ENCODE measurements at regions not wholly inside any gene's neighbourhood (a gene's known extent, or its start where the extent isn't known, plus 50 kb on each side); places are given as distances from the start of the nearest gene placed in this dataset.

DNA sequence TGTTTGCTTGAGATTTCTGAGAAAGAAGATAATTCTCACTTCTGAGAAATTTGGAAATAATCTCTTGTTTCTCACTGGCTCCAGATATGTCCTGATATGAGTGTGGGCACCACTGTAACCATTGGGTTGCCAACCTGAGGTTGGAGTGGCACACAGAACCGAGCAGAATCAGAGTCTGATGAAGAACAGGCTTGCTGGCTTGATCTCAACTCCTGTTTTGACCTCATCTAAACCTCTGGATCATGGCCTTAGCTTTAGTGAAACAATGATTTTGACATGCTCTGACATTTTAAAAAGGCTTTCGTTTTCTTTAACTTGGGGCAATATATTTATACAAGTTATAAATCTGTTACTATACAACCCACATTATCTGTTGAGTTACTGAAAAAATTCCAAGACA, 548.0 kb downstream of the IRS1 start:
- Histone ChIP-seq H3K4me3 (no peak overlapping the region), H3K27ac (no peak overlapping the region)
- DNase-seq (ENCODE audit: low spot score) = no peak
- TF ChIP-seq, protein P1, sequence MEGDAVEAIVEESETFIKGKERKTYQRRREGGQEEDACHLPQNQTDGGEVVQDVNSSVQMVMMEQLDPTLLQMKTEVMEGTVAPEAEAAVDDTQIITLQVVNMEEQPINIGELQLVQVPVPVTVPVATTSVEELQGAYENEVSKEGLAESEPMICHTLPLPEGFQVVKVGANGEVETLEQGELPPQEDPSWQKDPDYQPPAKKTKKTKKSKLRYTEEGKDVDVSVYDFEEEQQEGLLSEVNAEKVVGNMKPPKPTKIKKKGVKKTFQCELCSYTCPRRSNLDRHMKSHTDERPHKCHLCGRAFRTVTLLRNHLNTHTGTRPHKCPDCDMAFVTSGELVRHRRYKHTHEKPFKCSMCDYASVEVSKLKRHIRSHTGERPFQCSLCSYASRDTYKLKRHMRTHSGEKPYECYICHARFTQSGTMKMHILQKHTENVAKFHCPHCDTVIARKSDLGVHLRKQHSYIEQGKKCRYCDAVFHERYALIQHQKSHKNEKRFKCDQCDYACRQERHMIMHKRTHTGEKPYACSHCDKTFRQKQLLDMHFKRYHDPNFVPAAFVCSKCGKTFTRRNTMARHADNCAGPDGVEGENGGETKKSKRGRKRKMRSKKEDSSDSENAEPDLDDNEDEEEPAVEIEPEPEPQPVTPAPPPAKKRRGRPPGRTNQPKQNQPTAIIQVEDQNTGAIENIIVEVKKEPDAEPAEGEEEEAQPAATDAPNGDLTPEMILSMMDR (IDR thresholded peaks at IDR 0.05) = no peak

- TF ChIP-seq, protein P1 (IDR thresholded peaks at IDR 0.05) = no peak
- H3K4me3 ChIP-seq = no peak overlapping the region
These were observed 552.0 kb downstream of the IRS1 start for GRCh38 chr2:226247289-226248275.

DNA sequence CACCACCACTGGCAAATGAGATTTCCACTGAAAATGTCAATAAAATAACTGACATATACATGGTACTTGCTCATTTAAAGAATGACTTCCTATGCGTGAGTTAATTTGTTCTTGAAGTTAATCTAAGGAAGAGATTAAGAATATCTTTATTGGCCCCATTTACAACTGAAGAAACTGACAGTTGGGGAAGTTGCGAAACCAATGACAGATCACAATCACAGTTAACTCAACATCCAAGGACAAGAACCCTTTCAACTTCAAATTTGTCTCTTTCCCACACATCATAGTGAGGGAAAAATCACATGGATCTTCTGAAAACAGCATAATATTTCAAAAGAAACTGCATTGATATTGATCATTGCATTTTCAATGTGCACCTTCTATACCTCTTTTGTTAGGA, 565.4 kb downstream of the IRS1 start:
- DNase-seq (ENCODE audit: low spot score) = no peak
- TF ChIP-seq, protein P1 (IDR thresholded peaks at IDR 0.05) = no peak
- Histone ChIP-seq H3K4me3 (no peak overlapping the region), H3K27ac (no peak overlapping the region)

More at GRCh38 chr2:226247289-226248275, 552.0 kb downstream of the IRS1 start:
- H3K27ac ChIP-seq = no peak overlapping the region
- DNase-seq (ENCODE audit: low spot score) = no peak

- DNase-seq (ENCODE audit: low spot score) = no peak
- no peak overlapping the region for H3K4me3 ChIP-seq
- TF ChIP-seq, protein P1 (IDR thresholded peaks at IDR 0.05) = no peak
- no peak overlapping the region for H3K27ac ChIP-seq
These were observed 566.2 kb downstream of the IRS1 start for GRCh38 chr2:226233388-226233787.

- H3K27ac ChIP-seq = no peak overlapping the region
- TF ChIP-seq, protein P1 (IDR thresholded peaks at IDR 0.05) = no peak
- no peak overlapping the region for H3K4me3 ChIP-seq
- DNase-seq (ENCODE audit: low spot score) = no peak
These were observed 571.5 kb downstream of the IRS1 start for GRCh38 chr2:226228080-226228479.

DNA sequence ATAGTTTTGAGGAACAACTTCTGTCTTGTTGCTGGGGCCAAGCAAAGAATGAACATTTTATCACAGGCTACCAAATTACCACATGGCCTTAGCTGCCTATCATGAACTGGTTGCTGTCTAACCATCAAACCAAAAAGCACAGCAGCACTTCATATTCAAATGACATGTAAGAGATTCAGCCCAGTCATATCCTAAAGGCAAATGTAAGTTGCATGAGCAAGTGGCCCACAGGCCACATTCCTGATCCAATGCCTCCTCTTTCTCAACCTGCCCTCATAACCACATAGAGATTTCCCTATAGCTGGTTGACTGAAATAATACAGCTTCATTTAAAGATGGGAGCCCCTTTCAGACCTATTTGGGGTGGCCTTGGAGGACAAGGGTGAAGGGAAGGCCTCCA, 572.3 kb downstream of the IRS1 start:
- TF ChIP-seq, protein P1 (IDR thresholded peaks at IDR 0.05) = no peak
- Histone ChIP-seq H3K27ac (no peak overlapping the region), H3K4me3 (no peak overlapping the region)
- DNase-seq (ENCODE audit: low spot score) = no peak

DNA sequence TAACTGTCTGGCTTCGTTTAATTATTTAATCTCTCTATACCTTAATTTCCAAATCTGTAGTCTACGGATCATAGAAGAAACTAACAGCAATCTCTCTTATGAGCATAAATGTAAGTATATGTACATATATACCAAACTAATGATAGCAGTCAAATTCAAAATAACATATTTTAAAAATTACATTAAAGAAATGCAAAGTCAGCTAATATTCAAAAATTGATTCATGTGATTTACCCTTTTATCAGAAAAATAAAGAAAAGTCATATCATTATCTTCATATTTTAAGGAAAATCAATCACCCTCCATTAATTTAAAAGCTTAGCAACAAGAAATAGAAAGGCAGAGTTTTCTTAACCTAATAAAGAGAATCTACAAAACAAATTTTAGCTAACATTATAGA, 575.9 kb downstream of the IRS1 start:
- DNase-seq (ENCODE audit: low spot score) = no peak
- Histone ChIP-seq H3K4me3 (no peak overlapping the region), H3K27ac (no peak overlapping the region)
- TF ChIP-seq, protein P1 (IDR thresholded peaks at IDR 0.05) = no peak

Measured in coronary artery (tissue), 2 donors.